Ovary (tissue), 3 donors: ENCODE measurements at regions not wholly inside any gene's neighbourhood (a gene's known extent, or its start where the extent isn't known, plus 50 kb on each side); places are given as distances from the start of the nearest gene placed in this dataset.

Source experiments
- POLR2A ChIP-seq: fragments of 450-650 bp; IDR thresholded peaks from one replicate; pipeline ENCODE4 v1.6.1; 2017; ENCODE audit warnings: antibody characterized with exemption, mild to moderate bottlenecking, moderate library complexity
- TF ChIP-seq, protein P1 (sequence below), 3 donors: fragments of 450-650 bp in 2 of 3; fragments of 200-600 bp in 1 of 3; IDR thresholded peaks; one replicate each; pipeline versions ENCODE4 v1.5.1 to v1.8.0; 2016 to 2022; ENCODE audit warnings: antibody characterized with exemption in 3 of 3, mild to moderate bottlenecking in 1 of 3
- donor health status: DM: no; HTN: no; CAD: no.

DNA sequence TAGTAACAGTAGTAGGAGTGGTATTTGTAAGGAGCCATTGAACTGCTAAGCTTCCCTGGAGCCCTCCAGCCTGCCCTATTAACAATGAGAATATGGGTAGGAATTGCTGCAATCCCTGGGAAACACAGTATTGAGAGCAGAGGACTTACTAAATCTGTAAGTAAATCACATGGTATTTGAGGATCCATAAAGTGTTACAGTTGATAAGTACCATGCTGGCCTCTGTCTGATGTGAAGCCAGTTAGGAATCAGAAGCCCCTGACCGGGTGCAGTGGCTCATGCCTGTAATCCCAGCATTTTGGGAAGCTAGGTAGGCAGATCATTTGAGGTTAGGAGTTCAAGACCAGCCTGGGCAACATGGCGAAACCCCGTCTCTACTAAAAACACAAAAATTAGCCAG, 224.6 kb downstream of the C1D start:
- TF ChIP-seq, protein P1, sequence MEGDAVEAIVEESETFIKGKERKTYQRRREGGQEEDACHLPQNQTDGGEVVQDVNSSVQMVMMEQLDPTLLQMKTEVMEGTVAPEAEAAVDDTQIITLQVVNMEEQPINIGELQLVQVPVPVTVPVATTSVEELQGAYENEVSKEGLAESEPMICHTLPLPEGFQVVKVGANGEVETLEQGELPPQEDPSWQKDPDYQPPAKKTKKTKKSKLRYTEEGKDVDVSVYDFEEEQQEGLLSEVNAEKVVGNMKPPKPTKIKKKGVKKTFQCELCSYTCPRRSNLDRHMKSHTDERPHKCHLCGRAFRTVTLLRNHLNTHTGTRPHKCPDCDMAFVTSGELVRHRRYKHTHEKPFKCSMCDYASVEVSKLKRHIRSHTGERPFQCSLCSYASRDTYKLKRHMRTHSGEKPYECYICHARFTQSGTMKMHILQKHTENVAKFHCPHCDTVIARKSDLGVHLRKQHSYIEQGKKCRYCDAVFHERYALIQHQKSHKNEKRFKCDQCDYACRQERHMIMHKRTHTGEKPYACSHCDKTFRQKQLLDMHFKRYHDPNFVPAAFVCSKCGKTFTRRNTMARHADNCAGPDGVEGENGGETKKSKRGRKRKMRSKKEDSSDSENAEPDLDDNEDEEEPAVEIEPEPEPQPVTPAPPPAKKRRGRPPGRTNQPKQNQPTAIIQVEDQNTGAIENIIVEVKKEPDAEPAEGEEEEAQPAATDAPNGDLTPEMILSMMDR (IDR thresholded peaks at IDR 0.05): no peak
- TF ChIP-seq POLR2A: no peak
